ENCODE measurements at regions not wholly inside any gene's neighbourhood (a gene's known extent, or its start where the extent isn't known, plus 50 kb on each side); places are given as distances from the start of the nearest gene placed in this dataset.

DNA sequence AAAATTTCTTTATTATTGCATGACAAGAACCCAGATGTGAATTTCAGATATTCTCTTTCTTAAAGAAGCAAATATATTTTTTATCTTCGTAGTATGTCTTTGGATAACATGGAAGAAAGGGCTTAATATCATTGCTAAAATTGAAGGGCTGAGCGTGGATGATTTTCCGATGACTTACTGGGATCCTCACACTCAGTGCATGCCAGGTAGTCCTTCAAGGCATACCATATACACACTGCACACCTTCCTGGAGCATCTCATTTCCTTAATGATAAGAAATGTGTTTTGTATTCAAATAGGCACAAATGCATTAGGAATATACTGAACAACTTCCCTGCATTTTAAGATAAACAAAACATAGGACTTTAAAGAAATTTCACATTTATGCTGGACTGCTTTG is 193.9 kb upstream of the MAP3K7 start:
- TF ChIP-seq, protein P1, sequence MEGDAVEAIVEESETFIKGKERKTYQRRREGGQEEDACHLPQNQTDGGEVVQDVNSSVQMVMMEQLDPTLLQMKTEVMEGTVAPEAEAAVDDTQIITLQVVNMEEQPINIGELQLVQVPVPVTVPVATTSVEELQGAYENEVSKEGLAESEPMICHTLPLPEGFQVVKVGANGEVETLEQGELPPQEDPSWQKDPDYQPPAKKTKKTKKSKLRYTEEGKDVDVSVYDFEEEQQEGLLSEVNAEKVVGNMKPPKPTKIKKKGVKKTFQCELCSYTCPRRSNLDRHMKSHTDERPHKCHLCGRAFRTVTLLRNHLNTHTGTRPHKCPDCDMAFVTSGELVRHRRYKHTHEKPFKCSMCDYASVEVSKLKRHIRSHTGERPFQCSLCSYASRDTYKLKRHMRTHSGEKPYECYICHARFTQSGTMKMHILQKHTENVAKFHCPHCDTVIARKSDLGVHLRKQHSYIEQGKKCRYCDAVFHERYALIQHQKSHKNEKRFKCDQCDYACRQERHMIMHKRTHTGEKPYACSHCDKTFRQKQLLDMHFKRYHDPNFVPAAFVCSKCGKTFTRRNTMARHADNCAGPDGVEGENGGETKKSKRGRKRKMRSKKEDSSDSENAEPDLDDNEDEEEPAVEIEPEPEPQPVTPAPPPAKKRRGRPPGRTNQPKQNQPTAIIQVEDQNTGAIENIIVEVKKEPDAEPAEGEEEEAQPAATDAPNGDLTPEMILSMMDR (IDR thresholded peaks at IDR 0.05) = no peak
- TF ChIP-seq POLR2A (IDR thresholded peaks at IDR 0.05) = no peak
